Omental fat pad (tissue), 3 donors: ENCODE measurements at regions not wholly inside any gene's neighbourhood (a gene's known extent, or its start where the extent isn't known, plus 50 kb on each side); places are given as distances from the start of the nearest gene placed in this dataset.

Source experiments
- ATAC-seq: fragments of 150-250 bp; one replicate; pipeline ENCODE4 v1.9.1; 2016; ENCODE audit warnings: mild to moderate bottlenecking, moderate library complexity; ENCODE audit not compliant: low FRiP score
- DNase-seq: peaks from one replicate; pipeline ENCODE4 v3.0.0-alpha.2; 2019; ENCODE audit warnings: low spot score
- CTCF ChIP-seq, 3 donors: fragments of 450-650 bp; IDR thresholded peaks; one replicate each; pipeline ENCODE4 v1.5.1; 2016 to 2017; ENCODE audit warnings: antibody characterized with exemption in 3 of 3, mild to moderate bottlenecking in 3 of 3, moderate library complexity in 2 of 3

GRCh38 chr6:143614235-143614634, 63.5 kb upstream of the PHACTR2 start:
- ATAC-seq: no peak
- no peak for TF ChIP-seq CTCF (IDR thresholded peaks at IDR 0.05)

GRCh38 chr6:143613749-143614148, 64.0 kb upstream of the PHACTR2 start:
- DNase-seq: no peak
- no peak for ATAC-seq
- no peak for TF ChIP-seq CTCF (IDR thresholded peaks at IDR 0.05)

More at GRCh38 chr6:143614235-143614634, 63.5 kb upstream of the PHACTR2 start:
- DNase-seq: no peak

- ATAC-seq: no peak
- no peak for DNase-seq
- TF ChIP-seq CTCF (IDR thresholded peaks at IDR 0.05): no peak
Observed at GRCh38 chr6:143612186-143612585, 65.6 kb upstream of the PHACTR2 start.

- DNase-seq (no peak), ATAC-seq (no peak)
- TF ChIP-seq CTCF (IDR thresholded peaks at IDR 0.05): no peak
Observed at GRCh38 chr6:143611580-143611979, 66.2 kb upstream of the PHACTR2 start.

- DNase-seq: no peak
- ATAC-seq: no peak
- TF ChIP-seq CTCF (IDR thresholded peaks at IDR 0.05): no peak
Observed at GRCh38 chr6:143609972-143610371, 67.8 kb upstream of the PHACTR2 start.

- TF ChIP-seq CTCF (IDR thresholded peaks at IDR 0.05): no peak
- no peak for ATAC-seq
- DNase-seq: no peak
Observed at GRCh38 chr6:143609501-143609900, 68.3 kb upstream of the PHACTR2 start.

GRCh38 chr6:143608906-143609305, 68.9 kb upstream of the PHACTR2 start:
- DNase-seq (no peak), ATAC-seq (no peak)
- no peak for TF ChIP-seq CTCF (IDR thresholded peaks at IDR 0.05)
